Cerebellar cortex (tissue), 1 donor: ENCODE measurements at regions not wholly inside any gene's neighbourhood (a gene's known extent, or its start where the extent isn't known, plus 50 kb on each side); places are given as distances from the start of the nearest gene placed in this dataset.
"Not testable (repeated sequence)": the region's sequence is repeated elsewhere in the genome, so short reads cannot be mapped to it uniquely, and the experiment has no call there.

ENCODE experiments used
- DNase-seq: peaks from one replicate; pipeline ENCODE4 v3.0.0-alpha.2; 2015; ENCODE audit warnings: low spot score

DNA sequence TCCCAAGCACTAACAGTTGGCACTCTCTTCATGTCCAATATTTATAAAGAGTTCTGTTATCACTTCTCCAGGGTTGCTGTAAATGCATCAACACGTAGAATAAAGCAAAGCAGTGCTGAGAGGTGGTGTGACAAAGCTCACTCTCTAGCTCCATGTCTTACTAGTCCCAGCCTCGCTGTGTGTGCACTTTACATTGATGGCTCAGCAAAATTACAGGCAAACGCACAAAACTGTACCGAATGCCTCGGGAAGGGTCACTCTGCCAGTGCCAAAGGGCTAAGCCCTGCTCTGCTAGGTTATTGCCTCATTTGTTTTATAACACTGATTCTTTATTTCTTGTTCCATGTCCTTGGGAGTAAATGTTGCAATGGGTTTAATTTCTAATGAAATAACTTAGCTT is 1005.9 kb upstream of the WWC1 start:
- DNase-seq = no peak

DNA sequence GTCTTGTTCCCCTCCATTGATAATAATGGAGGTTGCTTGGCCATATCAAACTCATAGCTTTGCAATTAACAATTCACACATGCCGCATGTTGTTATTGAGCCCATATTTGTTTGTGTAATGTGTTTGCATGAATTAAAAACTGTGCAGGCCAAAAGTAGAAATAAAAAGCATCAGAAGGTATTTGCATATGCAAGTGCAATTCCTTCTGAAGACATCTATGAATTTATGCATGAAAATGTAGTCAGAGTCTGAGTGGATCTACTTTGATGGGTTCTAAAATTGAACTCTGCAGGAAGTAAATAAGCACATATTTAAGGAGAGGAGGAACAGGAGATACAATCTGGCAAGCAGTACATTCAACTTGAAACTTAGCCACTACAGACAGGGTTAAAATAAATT is 1004.6 kb upstream of the WWC1 start:
- DNase-seq = no peak

DNA sequence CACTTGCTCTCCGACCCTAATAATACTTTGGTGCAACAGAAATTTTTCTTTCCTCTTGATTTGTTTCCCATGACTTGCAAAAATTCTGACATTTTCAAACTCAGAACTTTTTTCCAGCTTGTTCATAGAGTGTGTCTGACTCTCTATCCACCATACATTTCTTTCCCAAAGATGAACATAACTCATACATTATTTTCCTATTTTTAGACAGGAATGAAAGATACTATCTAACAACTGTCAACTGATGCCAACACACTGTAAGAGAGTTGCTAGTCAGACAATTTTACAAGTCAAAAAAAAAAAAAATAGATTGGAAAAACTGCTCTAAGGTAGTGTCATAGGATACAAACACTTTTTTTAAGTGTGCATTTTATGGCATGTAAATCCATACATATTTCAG is 1001.0 kb upstream of the WWC1 start:
- DNase-seq = no peak

DNA sequence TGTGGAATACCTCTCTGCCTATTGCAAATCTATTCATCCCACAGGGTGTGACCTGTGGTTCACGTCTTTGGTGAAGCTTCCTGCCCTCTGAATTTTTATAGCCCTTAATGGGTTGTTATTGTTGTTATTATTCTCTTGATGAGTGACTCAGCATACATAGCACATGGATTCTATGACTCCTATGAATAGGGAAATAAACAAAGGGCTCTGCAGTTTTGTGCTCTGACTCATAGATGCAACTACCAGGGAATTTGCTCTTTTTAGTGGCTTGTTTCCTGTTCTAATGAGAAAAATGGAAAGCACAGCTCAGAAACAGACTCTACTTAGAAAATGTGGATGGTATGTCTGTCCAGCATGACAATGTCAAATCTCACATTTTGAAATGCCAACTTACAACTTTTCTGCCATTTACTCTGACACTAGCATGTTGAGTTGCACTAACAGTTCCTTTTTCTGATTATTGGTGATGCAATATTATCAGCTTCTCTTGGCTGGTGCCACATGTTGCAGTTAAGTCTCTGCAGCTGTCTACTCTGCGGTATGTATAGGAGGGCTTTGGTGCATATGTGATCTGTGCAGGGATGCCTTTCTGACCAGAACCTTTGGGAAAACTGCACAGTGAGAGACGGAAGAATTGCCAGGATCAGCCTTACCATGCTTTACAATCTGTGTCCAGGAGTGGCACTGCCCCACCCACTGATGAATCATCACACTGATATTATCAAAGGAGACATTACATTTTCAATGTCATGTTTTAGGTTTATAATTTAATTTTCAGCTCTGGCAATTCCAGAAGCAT is 996.4 kb upstream of the WWC1 start:
- no peak for DNase-seq

DNA sequence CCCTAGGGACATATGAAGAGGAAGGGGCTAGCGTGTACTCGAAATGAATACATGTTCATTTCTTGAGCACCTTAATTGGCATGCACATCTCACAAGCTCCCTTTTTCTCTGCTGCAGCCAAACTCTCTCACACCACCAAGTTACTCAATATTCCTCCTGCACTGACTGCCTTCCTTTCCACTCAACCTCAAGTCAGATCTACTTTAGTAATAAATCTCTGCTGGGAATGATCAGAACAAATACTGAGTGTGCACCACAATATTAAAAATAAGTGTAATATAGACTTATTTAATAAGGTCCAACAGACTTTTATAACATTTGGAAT is 995.8 kb upstream of the WWC1 start:
- DNase-seq = no peak

DNA sequence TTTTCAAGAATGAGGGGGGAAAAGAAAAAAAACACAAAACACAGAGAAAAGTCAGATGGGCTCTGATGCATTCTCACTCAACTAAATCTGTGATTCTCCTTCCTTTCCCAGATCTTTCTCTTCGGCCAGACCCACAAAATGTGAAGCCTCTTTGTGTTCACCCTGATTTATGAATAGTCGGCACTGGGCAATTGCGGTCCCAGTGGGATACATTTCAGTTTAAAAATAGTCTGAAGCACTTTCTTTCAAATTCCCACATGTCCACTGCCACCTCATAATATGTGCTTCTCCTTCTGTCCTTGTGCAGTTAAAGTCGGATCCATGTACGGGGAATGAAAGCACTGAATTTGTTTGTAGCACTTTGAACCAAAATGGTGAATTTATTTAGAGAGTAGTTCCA is 995.4 kb upstream of the WWC1 start:
- DNase-seq = no peak

DNA sequence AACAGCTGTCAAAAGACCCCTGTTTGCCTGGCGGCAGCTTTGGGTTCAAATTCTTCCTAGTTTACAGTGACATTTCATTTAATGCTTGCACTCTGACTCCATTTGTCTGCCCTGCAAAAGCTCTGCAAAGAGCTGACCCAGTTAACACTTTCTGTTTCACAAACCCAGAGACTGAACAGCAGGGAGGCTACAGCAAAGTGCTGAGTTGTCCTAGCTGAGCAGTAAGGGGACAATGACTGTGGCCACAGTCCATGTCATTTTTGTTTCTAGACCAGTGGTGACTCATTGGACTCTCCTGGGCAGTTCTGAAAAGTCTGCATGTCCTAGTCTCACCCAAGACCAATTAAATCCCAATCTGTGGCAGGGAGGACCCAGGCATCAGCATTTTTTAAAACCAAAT is 994.8 kb upstream of the WWC1 start:
- no peak for DNase-seq

DNA sequence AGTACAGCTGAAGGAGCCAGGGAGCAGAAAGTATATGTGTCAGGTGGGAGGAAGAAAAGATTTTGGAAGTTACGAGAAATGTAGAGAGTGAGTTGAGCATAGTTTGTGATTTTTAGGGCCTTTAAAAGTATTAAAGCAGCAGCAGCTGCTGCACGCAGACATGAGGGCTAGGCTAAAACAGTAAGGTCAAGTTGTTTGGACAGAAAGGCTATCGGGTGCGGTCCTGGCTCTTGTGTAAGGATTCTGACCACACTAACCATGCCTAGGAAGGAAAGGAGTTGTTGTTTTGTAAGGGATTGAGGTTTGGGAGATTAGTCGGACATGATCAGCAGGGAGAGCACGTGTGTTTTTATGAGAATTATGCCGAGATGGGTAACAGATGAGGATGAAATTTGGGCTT is 991.6 kb upstream of the WWC1 start:
- DNase-seq = not testable (repeated sequence)

DNA sequence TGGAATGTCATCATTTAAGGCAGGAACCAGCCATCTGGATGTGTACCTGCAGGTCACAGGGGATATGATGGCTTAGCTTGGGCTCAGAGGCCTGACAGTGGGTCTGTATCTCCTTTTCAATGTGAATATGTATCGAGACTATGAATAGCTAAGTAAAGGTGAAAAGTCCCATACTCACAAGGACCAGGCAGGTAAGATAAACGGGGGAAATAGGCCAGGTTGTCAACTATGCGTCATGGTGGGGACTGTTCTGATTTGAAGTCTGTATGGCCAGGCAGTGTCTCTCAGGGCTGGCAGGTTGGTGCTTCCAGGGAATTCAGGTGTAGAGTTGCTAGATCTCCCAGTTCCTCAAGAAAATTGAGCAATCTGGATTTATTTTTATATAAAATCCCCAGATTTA is 987.9 kb upstream of the WWC1 start:
- no peak for DNase-seq

DNA sequence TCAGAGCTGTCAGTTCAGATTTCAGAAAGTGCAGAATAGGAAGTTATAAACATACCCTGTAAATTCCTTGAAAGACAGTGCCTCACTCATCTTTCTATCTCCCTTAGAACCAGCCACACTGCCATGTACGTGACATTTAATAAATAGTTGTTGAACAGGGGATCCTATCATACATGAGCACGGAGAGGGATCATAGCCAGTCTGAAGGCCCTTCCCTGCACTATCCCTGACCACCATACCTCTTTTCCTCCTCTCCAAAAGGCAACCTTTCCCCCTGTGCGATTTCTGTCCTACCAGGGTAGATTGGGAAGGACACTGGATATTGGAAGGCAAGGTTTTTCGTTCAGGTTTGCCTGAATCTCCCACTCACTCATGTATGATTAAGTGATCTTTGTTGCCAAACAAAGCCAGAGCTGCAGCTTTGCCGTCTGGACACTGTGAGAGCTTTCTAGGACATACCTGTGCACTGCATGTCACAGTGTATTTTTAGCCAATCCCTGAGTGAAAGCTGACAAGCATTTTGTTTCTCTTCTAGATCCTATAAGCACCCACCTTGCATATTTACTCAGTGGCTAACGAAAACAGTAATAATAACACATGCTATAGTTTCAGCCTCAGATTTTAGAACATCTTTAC is 986.5 kb upstream of the WWC1 start:
- DNase-seq = peak; percentile 55

DNA sequence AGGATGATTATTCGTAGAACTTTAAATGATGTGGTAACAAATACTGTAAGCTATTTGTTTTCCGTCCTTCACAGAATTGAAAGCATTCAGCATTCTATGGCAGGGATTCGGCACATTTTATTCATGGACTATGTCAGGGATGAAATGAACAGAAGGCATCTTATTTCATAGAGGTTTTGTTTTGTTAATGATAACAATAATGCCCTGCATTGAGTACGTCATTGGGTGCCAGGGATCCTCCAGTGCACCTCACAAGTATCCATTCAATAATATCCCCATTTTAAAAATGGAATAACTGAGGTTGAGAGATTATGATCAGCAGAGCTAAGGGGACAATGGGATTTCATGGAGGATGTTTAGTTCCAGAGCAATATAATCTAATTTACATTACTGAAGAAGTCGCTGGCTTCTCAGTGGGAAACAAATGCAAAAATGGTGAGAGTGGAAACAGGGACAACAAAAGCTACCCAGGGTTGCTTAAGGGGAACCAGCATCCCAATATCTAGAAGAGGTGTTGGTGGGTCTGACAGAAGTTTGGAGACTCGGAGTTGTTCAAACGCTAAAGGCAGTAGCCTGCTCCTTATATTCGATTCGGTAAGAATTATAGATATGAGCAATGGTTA is 985.7 kb upstream of the WWC1 start:
- no peak for DNase-seq

DNA sequence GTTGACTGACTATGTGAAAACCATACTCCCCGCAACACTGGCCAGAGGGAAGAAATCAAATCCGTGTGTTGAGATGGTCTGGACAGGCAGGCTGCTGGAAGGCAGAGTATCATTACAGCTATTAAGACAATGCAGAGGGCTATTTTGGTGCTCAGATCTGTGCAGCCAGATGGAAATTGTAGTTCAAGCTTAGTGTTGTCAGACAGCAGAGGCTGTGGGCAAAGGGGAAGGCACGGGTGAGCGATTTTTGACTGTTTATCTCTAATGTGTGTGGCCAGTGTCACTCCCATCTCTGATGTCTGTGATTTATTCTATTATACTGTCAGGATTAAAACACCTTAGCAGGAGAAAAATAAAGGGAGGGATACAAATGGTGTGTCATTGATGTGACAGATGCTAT is 984.4 kb upstream of the WWC1 start:
- DNase-seq = no peak

DNA sequence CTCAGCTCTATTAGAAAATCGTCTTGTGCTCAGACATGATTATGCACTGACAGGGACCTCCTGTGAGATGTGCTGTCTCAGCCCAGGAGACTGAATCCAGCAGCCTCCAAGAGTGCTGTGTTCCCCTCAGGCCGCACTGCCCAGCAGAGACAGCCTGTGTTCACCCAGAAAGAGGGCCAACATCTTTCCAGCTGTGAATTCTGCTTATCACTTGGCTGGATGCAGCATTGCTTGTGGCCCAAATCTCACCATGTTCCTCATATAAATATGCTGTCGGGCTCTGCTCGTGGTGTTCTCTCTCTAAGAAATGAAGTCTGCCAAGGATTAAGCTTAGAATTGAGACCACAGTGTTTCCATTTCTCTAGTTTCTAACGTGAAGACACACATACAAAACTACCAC is 983.0 kb upstream of the WWC1 start:
- no peak for DNase-seq

DNA sequence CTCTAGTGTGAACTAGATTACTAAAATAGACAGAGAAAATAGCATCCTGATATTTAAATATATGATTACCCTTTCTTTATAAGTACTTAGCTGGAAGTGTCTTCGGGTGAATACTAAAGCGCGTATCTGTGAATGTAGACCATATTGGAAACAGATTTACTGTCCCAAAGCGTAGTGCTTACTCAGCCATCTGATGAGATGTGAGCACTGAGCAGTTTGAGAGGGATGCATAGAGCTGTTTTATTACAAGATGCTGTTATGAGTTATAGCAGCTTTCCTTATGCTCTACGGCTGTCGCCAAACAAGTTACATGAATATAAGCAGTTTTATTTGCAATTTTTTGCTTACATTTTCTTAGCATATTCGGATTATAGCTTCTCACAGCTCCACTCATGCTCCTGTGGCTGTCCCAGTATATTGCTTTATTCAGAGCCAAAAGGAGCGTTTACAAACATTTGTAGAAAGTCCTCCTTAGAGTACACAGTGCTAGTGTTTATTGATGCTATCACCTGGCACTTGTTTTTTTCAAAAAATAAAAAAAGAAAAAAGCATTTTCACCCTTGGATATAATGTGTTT is 981.4 kb upstream of the WWC1 start:
- no peak for DNase-seq

DNA sequence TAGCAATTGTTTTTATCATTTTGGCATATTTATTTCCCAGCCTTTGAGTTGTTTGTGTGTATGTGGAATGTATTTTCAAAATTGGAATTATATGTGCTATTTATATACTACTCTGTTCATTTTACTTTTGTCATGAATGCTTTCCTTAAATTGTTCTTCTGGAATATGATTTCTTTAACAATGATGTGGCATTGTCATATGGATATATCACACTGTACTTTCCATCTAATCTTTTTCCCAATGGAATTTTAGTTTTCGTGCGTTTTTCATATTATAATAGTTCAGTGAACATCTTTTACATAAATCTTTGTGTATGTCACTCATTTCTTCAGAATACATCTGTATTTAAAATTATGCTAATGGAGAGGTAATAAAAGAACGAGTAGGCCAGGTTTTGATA is 980.1 kb upstream of the WWC1 start:
- no peak for DNase-seq

DNA sequence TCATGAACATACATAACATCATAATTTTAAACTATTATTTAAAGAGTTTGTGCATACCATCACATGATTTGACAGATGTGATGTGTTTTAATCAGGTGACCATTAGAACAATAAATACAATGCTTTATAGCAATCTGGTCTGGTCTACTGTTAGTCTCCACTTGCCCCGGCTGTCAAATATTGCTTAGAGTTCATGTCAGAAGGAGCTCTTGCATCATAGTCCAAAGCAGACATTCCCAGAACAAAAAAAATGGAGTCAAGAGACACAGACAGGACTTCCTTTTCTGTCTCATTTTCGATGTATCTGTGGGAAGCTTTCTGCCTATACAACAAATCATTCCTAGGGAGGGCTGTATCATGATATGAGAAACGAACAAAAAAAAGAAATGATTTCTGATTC is 979.2 kb upstream of the WWC1 start:
- no peak for DNase-seq

DNA sequence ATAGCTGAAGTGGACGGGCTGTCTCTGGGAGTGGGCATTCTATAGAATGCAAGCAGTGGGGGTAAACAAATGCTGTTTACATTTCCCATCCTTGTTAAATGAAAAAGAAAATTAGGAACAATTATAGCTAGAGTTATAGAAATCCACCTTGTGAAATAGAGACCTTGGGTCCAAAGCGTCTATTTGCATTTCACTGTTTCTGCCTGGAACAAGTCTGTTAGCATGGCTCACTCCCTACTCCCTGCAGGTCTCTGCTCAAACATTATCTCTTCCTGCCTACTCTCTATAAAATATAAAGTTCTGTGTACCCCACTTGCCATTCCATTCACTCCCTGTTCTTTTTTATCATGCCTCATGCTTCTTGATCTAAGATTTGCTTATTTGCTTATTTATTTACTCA is 975.7 kb upstream of the WWC1 start:
- no peak for DNase-seq

DNA sequence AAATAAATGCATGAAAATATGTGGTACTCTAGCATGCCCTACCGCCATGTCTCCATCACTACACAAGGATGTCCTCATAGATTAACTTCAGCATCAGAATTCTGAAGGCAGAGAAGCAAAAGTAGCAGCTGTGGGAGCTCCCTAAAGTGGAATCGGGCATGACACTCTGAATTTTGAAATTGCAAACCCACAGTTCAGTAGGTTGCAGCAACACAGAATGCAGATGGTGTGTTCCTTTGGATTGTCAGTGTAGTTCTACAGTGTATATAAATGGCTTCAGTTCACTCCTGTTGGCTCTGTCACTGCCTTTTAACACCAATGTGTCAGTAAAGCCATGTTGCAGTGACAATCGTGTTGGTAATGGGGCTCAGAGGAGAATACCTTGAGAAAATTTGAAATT is 973.6 kb upstream of the WWC1 start:
- no peak for DNase-seq

DNA sequence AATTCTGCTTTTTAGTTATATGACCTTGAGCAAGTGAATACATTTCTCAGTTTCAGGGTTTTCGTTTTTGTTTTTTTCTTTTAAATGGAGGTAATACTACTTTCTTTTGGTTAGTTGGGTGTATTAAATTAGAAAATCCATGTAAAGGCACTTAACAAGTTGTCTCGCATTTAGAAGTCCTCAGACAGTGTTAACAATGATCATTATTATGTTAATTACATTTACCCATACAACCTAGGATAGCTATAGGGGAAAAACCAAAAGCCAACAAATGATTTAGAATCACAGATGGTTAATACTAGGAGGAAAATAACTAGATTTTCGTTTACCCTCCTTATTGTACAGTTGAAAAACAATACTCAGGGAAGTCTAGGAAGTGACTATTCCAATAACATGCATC is 972.2 kb upstream of the WWC1 start:
- DNase-seq = no peak

DNA sequence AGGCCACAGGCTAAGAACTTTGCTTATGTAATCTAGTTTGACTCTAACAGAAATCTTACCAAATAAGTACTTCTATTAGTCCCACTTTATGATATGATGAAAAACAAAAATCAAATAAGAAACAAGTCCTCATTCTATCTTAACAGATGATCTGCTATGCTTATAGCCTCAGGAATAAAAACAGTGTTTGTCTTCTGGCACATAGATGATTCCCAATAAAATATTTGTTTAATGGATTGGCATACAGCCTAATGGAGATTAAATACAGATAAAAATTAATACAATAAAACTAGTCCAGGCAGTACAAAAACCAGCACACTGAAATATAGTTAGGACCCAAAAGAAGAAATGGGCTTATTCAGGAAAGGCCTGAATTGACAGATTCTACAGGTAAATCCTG is 971.4 kb upstream of the WWC1 start:
- no peak for DNase-seq

DNA sequence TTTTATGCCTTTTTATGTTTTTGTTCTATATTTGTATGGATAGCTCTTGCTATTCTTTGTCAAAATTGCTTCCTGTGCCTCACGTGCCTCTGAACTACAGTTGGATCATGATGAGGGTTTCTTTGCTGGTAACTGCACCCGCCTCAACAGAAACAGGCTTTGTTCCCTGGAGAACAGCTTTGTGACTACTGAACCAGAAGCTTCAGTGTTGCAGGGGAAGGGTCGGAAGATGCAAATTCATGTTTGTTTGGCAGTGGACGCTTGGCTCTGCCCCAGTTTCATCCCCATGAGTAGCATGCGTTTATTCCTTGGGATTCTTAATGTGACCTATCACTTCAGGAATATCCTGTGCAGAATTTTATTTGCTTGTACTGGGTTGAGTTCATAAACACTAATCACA is 959.1 kb upstream of the WWC1 start:
- no peak for DNase-seq

DNA sequence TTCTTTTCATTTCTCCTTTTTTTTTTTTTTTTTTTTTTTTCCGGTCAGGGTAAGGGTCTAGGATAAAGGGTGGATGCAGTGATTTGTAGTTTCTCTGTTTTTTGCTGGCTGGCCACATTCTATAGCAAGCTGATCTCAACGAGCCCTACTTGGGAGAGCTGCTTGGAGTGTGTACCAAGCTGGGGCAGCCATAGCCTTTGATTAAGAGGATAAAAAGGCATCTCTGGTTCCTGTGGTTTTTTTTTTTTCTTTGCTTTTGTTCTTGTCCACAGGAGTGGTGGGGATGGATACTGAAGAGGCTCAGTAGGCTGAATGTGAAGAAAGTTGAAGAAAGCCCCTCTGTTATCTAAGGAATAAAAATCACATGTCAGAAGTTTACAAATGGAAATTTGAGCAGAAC is 955.3 kb upstream of the WWC1 start:
- DNase-seq = no peak

DNA sequence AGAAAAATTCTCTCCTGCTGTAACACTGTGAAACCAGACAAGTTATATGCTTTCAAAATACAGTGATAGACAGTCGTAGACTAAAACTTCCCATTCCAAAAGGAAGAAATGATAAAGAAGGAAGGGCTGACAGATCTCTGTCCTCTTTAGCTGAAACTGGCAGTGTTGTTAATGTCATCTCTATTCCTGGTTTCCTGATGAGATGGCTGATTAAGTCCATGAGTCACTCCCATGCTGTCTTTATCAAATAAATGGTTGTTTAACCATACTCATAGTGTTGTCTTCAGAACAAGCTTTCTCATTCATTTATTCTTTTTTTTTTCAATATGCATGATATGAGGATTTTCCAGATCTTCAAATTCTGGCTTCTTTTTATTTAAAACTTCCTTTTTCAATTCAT is 952.2 kb upstream of the WWC1 start:
- DNase-seq = no peak
